H9 (cell line): ENCODE measurements at regions not wholly inside any gene's neighbourhood (a gene's known extent, or its start where the extent isn't known, plus 50 kb on each side); places are given as distances from the start of the nearest gene placed in this dataset.
A peak's percentile ranks its signal among the peaks of the same experiment; 100 is the strongest.

Experiments
- DNase-seq: peaks from one replicate; pipeline ENCODE4 v3.0.0-alpha.2; 2017
- H2AFZ ChIP-seq: one replicate; pipeline ENCODE4 v1.6.1; 2013; ENCODE audit warnings: mild to moderate bottlenecking, low read length, control low read depth, moderate library complexity
- H2AK5ac ChIP-seq: 2 replicates; pipeline ENCODE4 v1.6.1; 2013; ENCODE audit warnings: low read length, control low read depth, mixed read lengths; ENCODE audit not compliant: insufficient read length
- H2BK120ac ChIP-seq: one replicate; pipeline ENCODE4 v1.6.1; 2013; ENCODE audit warnings: low read depth, mild to moderate bottlenecking, low read length, control low read depth, inconsistent platforms; ENCODE audit not compliant: poor library complexity, severe bottlenecking
- H2BK12ac ChIP-seq: 2 replicates; pipeline ENCODE4 v1.6.1; 2013; ENCODE audit warnings: low read length, control low read depth, mixed read lengths, low read depth; ENCODE audit not compliant: insufficient read length
- H2BK15ac ChIP-seq: 2 replicates; pipeline ENCODE4 v1.6.1; 2013; ENCODE audit warnings: low read depth, low read length, control low read depth
- H2BK20ac ChIP-seq: one replicate; pipeline ENCODE4 v1.6.1; 2013; ENCODE audit warnings: low read depth, mild to moderate bottlenecking, low read length, control low read depth, inconsistent platforms; ENCODE audit not compliant: poor library complexity, severe bottlenecking
- H2BK5ac ChIP-seq: 2 replicates; pipeline ENCODE4 v1.6.1; 2013; ENCODE audit warnings: low read length, control low read depth, mixed read lengths; ENCODE audit not compliant: insufficient read length
- H3K14ac ChIP-seq: 2 replicates; pipeline ENCODE4 v1.6.1; 2013; ENCODE audit warnings: low read length, control low read depth; ENCODE audit not compliant: insufficient read depth
- H3K18ac ChIP-seq: 2 replicates; pipeline ENCODE4 v1.6.1; 2013; ENCODE audit warnings: low read depth, mild to moderate bottlenecking, mixed read lengths, low read length, control low read depth; ENCODE audit not compliant: insufficient read length
- H3K23ac ChIP-seq: 2 replicates; pipeline ENCODE4 v1.6.1; 2013; ENCODE audit warnings: low read length, control low read depth, mixed read lengths, low read depth; ENCODE audit not compliant: insufficient read length
- H3K23me2 ChIP-seq: 2 replicates; pipeline ENCODE4 v1.6.1; 2013; ENCODE audit warnings: low read depth, mild to moderate bottlenecking, mixed read lengths, low read length, control low read depth; ENCODE audit not compliant: insufficient read length, poor library complexity, severe bottlenecking
- H3K27ac ChIP-seq: 2 replicates; pipeline ENCODE4 v1.5.1; 2013; ENCODE audit warnings: low read length, control low read depth, mixed read lengths, low read depth; ENCODE audit not compliant: insufficient read length
- H3K27me3 ChIP-seq: 2 replicates; pipeline ENCODE4 v1.6.1; 2013; ENCODE audit warnings: low read length, control low read depth, inconsistent platforms; ENCODE audit not compliant: insufficient read depth
- H3K4ac ChIP-seq: 2 replicates; pipeline ENCODE4 v1.6.1; 2013; ENCODE audit warnings: low read depth, mild to moderate bottlenecking, control low read depth, inconsistent platforms, low read length, moderate library complexity
- H3K4me1 ChIP-seq: 2 replicates; pipeline ENCODE4 v1.6.1; 2013; ENCODE audit warnings: low read length, control low read depth, inconsistent platforms; ENCODE audit not compliant: insufficient read depth
- H3K4me2 ChIP-seq: 2 replicates; pipeline ENCODE4 v1.6.1; 2013; ENCODE audit warnings: low read length, control low read depth, mixed read lengths; ENCODE audit not compliant: insufficient read length, insufficient read depth
- H3K56ac ChIP-seq: 2 replicates; pipeline ENCODE4 v1.6.1; 2013; ENCODE audit warnings: low read depth, mild to moderate bottlenecking, mixed read lengths, low read length, control low read depth; ENCODE audit not compliant: insufficient read length
- H3K79me1 ChIP-seq: 2 replicates; pipeline ENCODE4 v1.6.1; 2013; ENCODE audit warnings: low read depth, mild to moderate bottlenecking, moderate library complexity, low read length, control low read depth, inconsistent platforms; ENCODE audit not compliant: insufficient read depth, poor library complexity, severe bottlenecking
- H3K79me2 ChIP-seq: 2 replicates; pipeline ENCODE4 v1.6.1; 2013; ENCODE audit warnings: low read length, control low read depth, inconsistent platforms; ENCODE audit not compliant: insufficient read depth
- H3K9ac ChIP-seq: 2 replicates; pipeline ENCODE4 v1.6.1; 2013; ENCODE audit warnings: low read length, control low read depth, mixed read lengths; ENCODE audit not compliant: insufficient read length; ENCODE audit errors: extremely low read depth
- H3K9me3 ChIP-seq: one replicate; pipeline ENCODE4 v1.6.1; 2013; ENCODE audit warnings: low read depth, low read length, inconsistent platforms; ENCODE audit not compliant: control insufficient read depth
- H3T11ph ChIP-seq: one replicate; pipeline ENCODE4 v1.6.1; 2013; ENCODE audit warnings: mild to moderate bottlenecking, low read length, control low read depth, inconsistent platforms
- H4K20me1 ChIP-seq: one replicate; pipeline ENCODE4 v1.6.1; 2013; ENCODE audit not compliant: control insufficient read depth, insufficient read length, insufficient read depth
- H4K5ac ChIP-seq: 2 replicates; pipeline ENCODE4 v1.6.1; 2013; ENCODE audit warnings: low read depth, mild to moderate bottlenecking, mixed read lengths, low read length, control low read depth; ENCODE audit not compliant: insufficient read length
- H4K8ac ChIP-seq: replicated peaks from 2 replicates; pipeline ENCODE4 v1.6.1; 2013; ENCODE audit warnings: low read length, control low read depth, mixed read lengths, low read depth; ENCODE audit not compliant: insufficient read length
- H4K91ac ChIP-seq: 2 replicates; pipeline ENCODE4 v1.6.1; 2013; ENCODE audit warnings: low read depth, mild to moderate bottlenecking, moderate library complexity, mixed read lengths, low read length, control low read depth; ENCODE audit not compliant: insufficient read length
- H3K27ac Mint-ChIP-seq, 3 experiments: 2 replicates in 2 of 3; 3 replicates in 1 of 3; pipeline ENCODE4 v1.8.0; 2020 to 2021; ENCODE audit warnings: mixed read lengths in 3 of 3, mild to moderate bottlenecking in 1 of 3, moderate library complexity in 1 of 3
- H3K27me3 Mint-ChIP-seq: 2 replicates; pipeline ENCODE4 v1.8.0; 2021; ENCODE audit warnings: low read depth, mild to moderate bottlenecking, moderate library complexity, mixed read lengths
- H3K36me3 Mint-ChIP-seq, 3 experiments: 2 replicates in 2 of 3; 3 replicates in 1 of 3; pipeline ENCODE4 v1.8.0; 2020 to 2021; ENCODE audit warnings: low read depth in 3 of 3, mixed read lengths in 3 of 3; ENCODE audit not compliant: insufficient read depth in 1 of 3
- H3K4me1 Mint-ChIP-seq, 2 experiments: 2 replicates each; pipeline ENCODE4 v1.8.0; 2020; ENCODE audit warnings: mixed read lengths in 2 of 2
- H3K4me3 Mint-ChIP-seq, 2 experiments: 2 replicates in 1 of 2; 3 replicates in 1 of 2; pipeline ENCODE4 v1.8.0; 2020 to 2021; ENCODE audit warnings: mild to moderate bottlenecking in 2 of 2, mixed read lengths in 2 of 2, moderate library complexity in 1 of 2
- H3K9me3 Mint-ChIP-seq, 2 experiments: 2 replicates in 1 of 2; 3 replicates in 1 of 2; pipeline ENCODE4 v1.8.0; 2020; ENCODE audit warnings: mild to moderate bottlenecking in 2 of 2, mixed read lengths in 2 of 2, moderate library complexity in 1 of 2
- WGBS: extraction: QIAGEN DNeasy Blood & Tissue Kit; methylation state at CpG from one replicate; pipeline ENCODE4 v1.1.7; 2013; ENCODE audit warnings: missing lambda C conversion rate, low lambda C conversion rate, mixed read lengths; ENCODE audit not compliant: insufficient read length; ENCODE audit errors: extremely low coverage; 5-methylcytosine and 5-hydroxymethylcytosine counted together
- TF ChIP-seq, protein P1 (sequence below): fragments of 200-600 bp; sonication (generic); conservative IDR thresholded peaks from 3 replicates; pipeline ENCODE4 v1.8.0; 2021; ENCODE audit warnings: antibody characterized with exemption, mild to moderate bottlenecking

DNA sequence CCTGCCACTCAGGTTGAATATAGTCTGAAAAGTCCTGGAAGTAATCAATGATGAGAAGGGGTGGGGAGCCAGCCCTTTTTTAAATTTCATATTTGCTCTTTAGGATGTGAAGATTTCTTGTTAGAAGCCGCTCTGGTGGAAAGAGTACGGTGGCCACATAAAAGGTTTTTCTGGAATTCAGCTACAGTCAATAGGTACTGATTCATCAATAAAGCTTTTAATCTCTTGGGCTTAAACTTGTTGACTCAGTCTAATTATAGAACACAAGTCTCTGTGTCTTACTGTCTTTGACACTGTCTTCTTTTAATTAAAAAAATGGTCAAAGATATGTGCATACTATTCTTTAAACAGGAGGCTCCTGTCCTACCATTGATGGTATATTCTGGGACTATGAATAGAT, 99.9 kb upstream of the TP63 start:
- Histone ChIP-seq H3K79me1 (no peaks in the 10 kb centered on the region), H2AK5ac (no peak overlapping the region), H2BK15ac (no peak overlapping the region), H2BK120ac (no peak overlapping the region), H3K4me1 (no peaks in the 10 kb centered on the region), H3K23ac (no peak overlapping the region), H4K8ac (no peak overlapping the region), H3K56ac (no peak overlapping the region), H2BK12ac (no peak overlapping the region), H2BK20ac (no peak overlapping the region), H2AFZ (no peak overlapping the region), H4K91ac (no peak overlapping the region), H3K9ac (no peak overlapping the region), H3K18ac (no peak overlapping the region), H4K20me1 (no peaks in the 10 kb centered on the region), H3K27ac (no peak overlapping the region), H2BK5ac (no peak overlapping the region), H3T11ph (no peak overlapping the region), H3K27me3 (no peaks in the 10 kb centered on the region), H3K14ac (no peak overlapping the region), H3K9me3 (no peaks in the 10 kb centered on the region), H3K79me2 (no peaks in the 10 kb centered on the region), H3K23me2 (no peaks in the 10 kb centered on the region), H3K4me2 (no peak overlapping the region), H4K5ac (no peak overlapping the region), H3K4ac (no peak overlapping the region)
- Mint-ChIP-seq H3K4me3 (no peak overlapping the region), H3K27ac (peak overlapping the region in 1 of 3 experiments; percentile 20; a peak in 1 of 7 replicates), H3K4me1 (no peaks in the 10 kb centered on the region), H3K9me3 (no peaks in the 10 kb centered on the region), H3K27me3 (no peaks in the 10 kb centered on the region), H3K36me3 (no peaks in the 10 kb centered on the region)
- no peak for DNase-seq
- WGBS, result no CpG with 5 or more reads among the region's 2 CpGs
- TF ChIP-seq, protein P1, sequence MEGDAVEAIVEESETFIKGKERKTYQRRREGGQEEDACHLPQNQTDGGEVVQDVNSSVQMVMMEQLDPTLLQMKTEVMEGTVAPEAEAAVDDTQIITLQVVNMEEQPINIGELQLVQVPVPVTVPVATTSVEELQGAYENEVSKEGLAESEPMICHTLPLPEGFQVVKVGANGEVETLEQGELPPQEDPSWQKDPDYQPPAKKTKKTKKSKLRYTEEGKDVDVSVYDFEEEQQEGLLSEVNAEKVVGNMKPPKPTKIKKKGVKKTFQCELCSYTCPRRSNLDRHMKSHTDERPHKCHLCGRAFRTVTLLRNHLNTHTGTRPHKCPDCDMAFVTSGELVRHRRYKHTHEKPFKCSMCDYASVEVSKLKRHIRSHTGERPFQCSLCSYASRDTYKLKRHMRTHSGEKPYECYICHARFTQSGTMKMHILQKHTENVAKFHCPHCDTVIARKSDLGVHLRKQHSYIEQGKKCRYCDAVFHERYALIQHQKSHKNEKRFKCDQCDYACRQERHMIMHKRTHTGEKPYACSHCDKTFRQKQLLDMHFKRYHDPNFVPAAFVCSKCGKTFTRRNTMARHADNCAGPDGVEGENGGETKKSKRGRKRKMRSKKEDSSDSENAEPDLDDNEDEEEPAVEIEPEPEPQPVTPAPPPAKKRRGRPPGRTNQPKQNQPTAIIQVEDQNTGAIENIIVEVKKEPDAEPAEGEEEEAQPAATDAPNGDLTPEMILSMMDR, result no peak
